H1 (cell line): ENCODE measurements at regions not wholly inside any gene's neighbourhood (a gene's known extent, or its start where the extent isn't known, plus 50 kb on each side); places are given as distances from the start of the nearest gene placed in this dataset.

ENCODE experiments used
- CTCF ChIA-PET: fragments of 300-600 bp; sonication (Branson Sonifier 250); formaldehyde crosslinking; loops from one replicate; lab custom pipeline; 2021; ENCODE audit not compliant: partially characterized antibody; lab: Charles Lee
- POLR2A ChIA-PET: fragments of 300-600 bp; sonication (Branson Sonifier 250); formaldehyde crosslinking; loops from one replicate; lab custom pipeline; 2021; ENCODE audit warnings: inconsistent platforms; ENCODE audit not compliant: partially characterized antibody; lab: Charles Lee
- DNase-seq, 2 experiments: peaks; one replicate each; pipeline versions ENCODE4 v3.0.0 to v3.0.0-alpha.2; 2010 to 2022; ENCODE audit warnings: low spot score in 2 of 2, low read depth in 1 of 2, mixed read lengths in 1 of 2
- FAIRE-seq: peaks from 2 replicates; lab custom pipeline; 2011; peaks lifted over from hg19 to GRCh38; lab: Jason Lieb, UNC
- H2AFZ ChIP-seq: 2 replicates; pipeline ENCODE4 v1.8.1; 2012; ENCODE audit warnings: low read length, inconsistent platforms
- H2AK5ac ChIP-seq: 2 replicates; pipeline ENCODE4 v1.6.1; 2013; ENCODE audit warnings: low read depth, low read length
- H2BK120ac ChIP-seq: replicated peaks from 2 replicates; pipeline ENCODE3; 2013; ENCODE audit warnings: low read depth, low read length, inconsistent platforms
- H2BK12ac ChIP-seq: 2 replicates; pipeline ENCODE4 v1.6.1; 2013; ENCODE audit warnings: low read depth, low read length
- H2BK15ac ChIP-seq: 2 replicates; pipeline ENCODE4 v1.6.1; 2013; ENCODE audit warnings: low read length
- H2BK20ac ChIP-seq: 2 replicates; pipeline ENCODE4 v1.6.1; 2013; ENCODE audit warnings: low read length
- H2BK5ac ChIP-seq: 2 replicates; pipeline ENCODE4 v1.6.1; 2013; ENCODE audit warnings: low read depth, low read length
- H3K14ac ChIP-seq: 2 replicates; pipeline ENCODE4 v1.6.1; 2013; ENCODE audit warnings: inconsistent platforms; ENCODE audit not compliant: insufficient read length
- H3K18ac ChIP-seq: 2 replicates; pipeline ENCODE4 v1.6.1; 2013; ENCODE audit warnings: low read length; ENCODE audit errors: extremely low read depth
- H3K23ac ChIP-seq: 2 replicates; pipeline ENCODE4 v1.6.1; 2013; ENCODE audit warnings: inconsistent platforms; ENCODE audit not compliant: insufficient read length
- H3K23me2 ChIP-seq: 2 replicates; pipeline ENCODE4 v1.6.1; 2013; ENCODE audit warnings: low read depth, low read length
- H3K27ac ChIP-seq: 2 replicates; pipeline ENCODE4 v1.6.1; 2011; ENCODE audit warnings: low read depth, low read length, inconsistent platforms
- H3K27me3 ChIP-seq, 4 experiments: replicated peaks in 1 of 4; 1 replicate in 1 of 4; 2 replicates in 3 of 4; pipeline versions ENCODE4 v1.6.1 to v1.8.1; 2011 to 2013; ENCODE audit warnings: low read length in 3 of 4, mild to moderate bottlenecking in 3 of 4, inconsistent platforms in 2 of 4, mixed read lengths in 2 of 4, moderate library complexity in 1 of 4; ENCODE audit not compliant: control insufficient read depth in 3 of 4, insufficient read depth in 3 of 4; ENCODE audit errors: extremely low read depth in 1 of 4
- H3K36me3 ChIP-seq, 4 experiments: 2 replicates each; pipeline versions ENCODE4 v1.6.1 to v1.8.1; 2011 to 2013; ENCODE audit warnings: mild to moderate bottlenecking in 4 of 4, low read length in 3 of 4, moderate library complexity in 2 of 4, control low read depth in 1 of 4, inconsistent platforms in 1 of 4; ENCODE audit not compliant: insufficient read depth in 4 of 4, control insufficient read depth in 2 of 4
- H3K4ac ChIP-seq: replicated peaks from 2 replicates; pipeline ENCODE3; 2013; ENCODE audit warnings: low read length, low read depth, mixed read lengths, inconsistent platforms; ENCODE audit not compliant: insufficient read length
- H3K4me1 ChIP-seq, 4 experiments: replicated peaks in 1 of 4; 1 replicate in 1 of 4; 2 replicates in 3 of 4; pipeline versions ENCODE4 v1.6.1 to v1.8.1; 2011 to 2013; ENCODE audit warnings: low read length in 3 of 4, inconsistent platforms in 2 of 4, mixed read lengths in 1 of 4; ENCODE audit not compliant: insufficient read depth in 4 of 4, control insufficient read depth in 3 of 4
- H3K4me2 ChIP-seq, 2 experiments: 2 replicates each; pipeline versions ENCODE4 v1.6.1 to v1.8.1; 2011 to 2013; ENCODE audit warnings: low read depth in 2 of 2, low read length in 2 of 2, control low read depth in 1 of 2, inconsistent platforms in 1 of 2, mild to moderate bottlenecking in 1 of 2; ENCODE audit not compliant: insufficient read depth in 1 of 2
- H3K4me3 ChIP-seq, 4 experiments: fragments of 200-600, 300-600 bp in 1 of 4; sonication (generic), shearing (Covaris generic), sonication (Bioruptor Twin) in 1 of 4; 2 replicates each; pipeline versions ENCODE4 v1.5.1 to v1.8.1; 2011 to 2016; ENCODE audit warnings: low read length in 4 of 4, low read depth in 3 of 4, control low read depth in 2 of 4, inconsistent platforms in 2 of 4, mild to moderate bottlenecking in 2 of 4, mixed read lengths in 1 of 4, moderate library complexity in 1 of 4; ENCODE audit not compliant: insufficient read depth in 2 of 4; ENCODE audit errors: extremely low read depth in 1 of 4
- H3K56ac ChIP-seq: replicated peaks from 2 replicates; pipeline ENCODE3; 2013; ENCODE audit warnings: low read depth, mild to moderate bottlenecking, mixed read lengths, low read length, inconsistent platforms; ENCODE audit not compliant: insufficient read length
- H3K79me1 ChIP-seq: 2 replicates; pipeline ENCODE4 v1.6.1; 2013; ENCODE audit warnings: low read depth, low read length, control low read depth
- H3K79me2 ChIP-seq, 2 experiments: 2 replicates each; pipeline versions ENCODE4 v1.6.1 to v1.8.1; 2012 to 2013; ENCODE audit warnings: low read length in 2 of 2, mild to moderate bottlenecking in 2 of 2, inconsistent platforms in 1 of 2; ENCODE audit not compliant: insufficient read depth in 2 of 2, control insufficient read depth in 1 of 2
- H3K9ac ChIP-seq, 4 experiments: replicated peaks in 1 of 4; 1 replicate in 1 of 4; 2 replicates in 3 of 4; pipeline versions ENCODE4 v1.6.1 to v1.8.1; 2011 to 2013; ENCODE audit warnings: low read depth in 3 of 4, low read length in 3 of 4, control low read depth in 2 of 4, mild to moderate bottlenecking in 2 of 4, moderate library complexity in 2 of 4, inconsistent platforms in 1 of 4; ENCODE audit errors: extremely low read depth in 1 of 4
- H3K9me3 ChIP-seq, 2 experiments: 2 replicates each; pipeline versions ENCODE4 v1.6.1 to v1.8.1; 2012 to 2013; ENCODE audit warnings: mild to moderate bottlenecking in 2 of 2, moderate library complexity in 2 of 2, control low read depth in 1 of 2, inconsistent platforms in 1 of 2, low read depth in 1 of 2, low read length in 1 of 2, mixed read lengths in 1 of 2; ENCODE audit not compliant: insufficient read depth in 2 of 2
- H4K20me1 ChIP-seq, 2 experiments: replicated peaks in 1 of 2; 2 replicates each; pipeline versions ENCODE3 to v1.8.1; 2011 to 2013; ENCODE audit warnings: inconsistent platforms in 2 of 2, low read length in 2 of 2, mild to moderate bottlenecking in 1 of 2; ENCODE audit not compliant: insufficient read depth in 2 of 2, control insufficient read depth in 1 of 2
- H4K5ac ChIP-seq: 2 replicates; pipeline ENCODE4 v1.6.1; 2013; ENCODE audit warnings: low read length, low read depth, mixed read lengths, inconsistent platforms; ENCODE audit not compliant: insufficient read length
- H4K8ac ChIP-seq: 2 replicates; pipeline ENCODE4 v1.8.0; 2013; ENCODE audit warnings: mild to moderate bottlenecking, moderate library complexity, low read length, inconsistent platforms; ENCODE audit not compliant: insufficient read depth; ENCODE audit errors: extremely low read depth
- H4K91ac ChIP-seq: replicated peaks from 2 replicates; pipeline ENCODE3; 2013; ENCODE audit warnings: low read length, mixed read lengths, inconsistent platforms; ENCODE audit not compliant: insufficient read length
- CREB1 ChIP-seq: IDR thresholded peaks from 2 replicates; pipeline ENCODE4 v1.6.1; 2012; ENCODE audit warnings: inconsistent platforms
- E2F6 ChIP-seq: IDR thresholded peaks from 2 replicates; pipeline ENCODE4 v1.6.1; 2012; ENCODE audit warnings: inconsistent platforms
- HDAC2 ChIP-seq, 2 experiments: fragments of 300-600 bp in 1 of 2; sonication (generic) in 1 of 2; IDR thresholded peaks; 2 replicates each; pipeline ENCODE4 v1.6.1; 2011 to 2012; ENCODE audit warnings: low read depth in 2 of 2, low read length in 2 of 2, mild to moderate bottlenecking in 2 of 2, moderate library complexity in 2 of 2, borderline replicate concordance in 1 of 2, inconsistent platforms in 1 of 2
- HDAC6 ChIP-seq: IDR thresholded peaks from one replicate; pipeline ENCODE4 v1.7.1; 2012; ENCODE audit warnings: low read depth, mild to moderate bottlenecking, inconsistent platforms, low read length, moderate library complexity
- JUN ChIP-seq: IDR thresholded peaks from 2 replicates; pipeline ENCODE4 v1.6.1; 2011; ENCODE audit warnings: low read depth, mild to moderate bottlenecking, improper control_type of control experiment, low read length
- KDM5A ChIP-seq: fragments of 200-600 bp; IDR thresholded peaks from 2 replicates; pipeline ENCODE4 v1.7.1; 2012; ENCODE audit warnings: mild to moderate bottlenecking, low read length, inconsistent platforms, mixed read lengths
- RFX5 ChIP-seq: IDR thresholded peaks from 2 replicates; pipeline ENCODE4 v1.6.1; 2011; ENCODE audit warnings: low read depth, low read length, improper control_type of control experiment, borderline replicate concordance
- SIX5 ChIP-seq: IDR thresholded peaks from 2 replicates; pipeline ENCODE4 v1.6.1; 2011; ENCODE audit warnings: mild to moderate bottlenecking, low read depth, low read length
- WGBS, 2 experiments: shearing (Covaris generic) in 1 of 2; methylation state at CpG; one replicate each; pipeline versions ENCODE4 v1.1.6 to v1.1.7; 2013 to 2015; ENCODE audit warnings: low lambda C conversion rate in 2 of 2, mixed read lengths in 2 of 2, inconsistent platforms in 1 of 2, low coverage in 1 of 2, missing lambda C conversion rate in 1 of 2; ENCODE audit not compliant: insufficient replicate concordance in 2 of 2, insufficient coverage in 1 of 2, insufficient read length in 1 of 2; ENCODE audit errors: extremely low coverage in 1 of 2, missing lambda C conversion rate in 1 of 2; 5-methylcytosine and 5-hydroxymethylcytosine counted together

GRCh38 chr6:9638861-9639260, 776.0 kb downstream of the TFAP2A start:
- Histone ChIP-seq H3K23me2 (no peaks in the 10 kb centered on the region), H2BK5ac (no peak overlapping the region), H3K9me3 (no peaks in the 10 kb centered on the region), H4K5ac (no peak overlapping the region), H3K23ac (no peak overlapping the region), H4K91ac (no peak overlapping the region), H3K18ac (no peak overlapping the region), H3K27ac (no peak overlapping the region), H3K79me2 (no peaks in the 10 kb centered on the region), H2BK12ac (no peak overlapping the region), H3K9ac (no peak overlapping the region), H3K79me1 (no peaks in the 10 kb centered on the region), H4K20me1 (no peaks in the 10 kb centered on the region), H2BK120ac (no peak overlapping the region), H3K14ac (no peak overlapping the region), H3K56ac (no peak overlapping the region), H2BK15ac (no peak overlapping the region), H3K4me2 (no peak overlapping the region), H3K4ac (no peak overlapping the region), H3K36me3 (no peaks in the 10 kb centered on the region), H3K4me1 (no peaks in the 10 kb centered on the region), H3K4me3 (no peak overlapping the region), H2BK20ac (no peak overlapping the region), H4K8ac (no peak overlapping the region), H3K27me3 (no peaks in the 10 kb centered on the region), H2AK5ac (no peak overlapping the region), H2AFZ (no peak overlapping the region)
- WGBS, 2 experiments: 95% methylated on average over 3 of the region's 3 CpGs; no CpG with 5 or more reads in 1 of the 2 experiments
- no peak for FAIRE-seq
- DNase-seq: no peak
- POLR2A ChIA-PET: no interaction called here
- CTCF ChIA-PET: no interaction called here
- TF ChIP-seq RFX5: no peak
- no peak for TF ChIP-seq HDAC6
- TF ChIP-seq KDM5A: no peak
- TF ChIP-seq SIX5: no peak
- TF ChIP-seq JUN: no peak
- TF ChIP-seq E2F6: no peak
- TF ChIP-seq HDAC2 (IDR thresholded peaks at IDR 0.05; ENCODE audit: borderline replicate concordance in 1 of 2, low read depth in 2 of 2, low read length in 2 of 2): no peak
- TF ChIP-seq CREB1: no peak
